H1 (cell line): ENCODE measurements at regions not wholly inside any gene's neighbourhood (a gene's known extent, or its start where the extent isn't known, plus 50 kb on each side); places are given as distances from the start of the nearest gene placed in this dataset.

ENCODE experiments used
- CHD7 ChIP-seq: fragments of 300-600 bp; sonication (generic); IDR thresholded peaks from 2 replicates; pipeline ENCODE4 v1.7.1; 2012; ENCODE audit warnings: low read length, moderate library complexity, mild to moderate bottlenecking, inconsistent platforms; ENCODE audit not compliant: insufficient replicate concordance
- GTF2F1 ChIP-seq: IDR thresholded peaks from 2 replicates; pipeline ENCODE4 v1.6.1; 2012; ENCODE audit warnings: low read depth, low read length, improper control_type of control experiment, borderline replicate concordance
- KDM4A ChIP-seq: IDR thresholded peaks from one replicate; pipeline ENCODE4 v1.7.1; 2012; ENCODE audit warnings: low read depth, mild to moderate bottlenecking, moderate library complexity, low read length, inconsistent platforms; ENCODE audit not compliant: severe bottlenecking
- PHF8 ChIP-seq: fragments of 200-600 bp; sonication (generic); conservative IDR thresholded peaks from 2 replicates; pipeline ENCODE4 v1.7.1; 2012; ENCODE audit warnings: low read depth, mild to moderate bottlenecking, inconsistent platforms, low read length, moderate library complexity

GRCh38 chr15:72952151-72952550, 100.1 kb upstream of the NEO1 start (continued):
- TF ChIP-seq GTF2F1 = no peak
- no peak for TF ChIP-seq CHD7
- no peak for TF ChIP-seq KDM4A
- no peak for TF ChIP-seq PHF8
